ENCODE measurements at regions not wholly inside any gene's neighbourhood (a gene's known extent, or its start where the extent isn't known, plus 50 kb on each side); places are given as distances from the start of the nearest gene placed in this dataset.
"Not testable (repeated sequence)": the region's sequence is repeated elsewhere in the genome, so short reads cannot be mapped to it uniquely, and the experiment has no call there.

DNA sequence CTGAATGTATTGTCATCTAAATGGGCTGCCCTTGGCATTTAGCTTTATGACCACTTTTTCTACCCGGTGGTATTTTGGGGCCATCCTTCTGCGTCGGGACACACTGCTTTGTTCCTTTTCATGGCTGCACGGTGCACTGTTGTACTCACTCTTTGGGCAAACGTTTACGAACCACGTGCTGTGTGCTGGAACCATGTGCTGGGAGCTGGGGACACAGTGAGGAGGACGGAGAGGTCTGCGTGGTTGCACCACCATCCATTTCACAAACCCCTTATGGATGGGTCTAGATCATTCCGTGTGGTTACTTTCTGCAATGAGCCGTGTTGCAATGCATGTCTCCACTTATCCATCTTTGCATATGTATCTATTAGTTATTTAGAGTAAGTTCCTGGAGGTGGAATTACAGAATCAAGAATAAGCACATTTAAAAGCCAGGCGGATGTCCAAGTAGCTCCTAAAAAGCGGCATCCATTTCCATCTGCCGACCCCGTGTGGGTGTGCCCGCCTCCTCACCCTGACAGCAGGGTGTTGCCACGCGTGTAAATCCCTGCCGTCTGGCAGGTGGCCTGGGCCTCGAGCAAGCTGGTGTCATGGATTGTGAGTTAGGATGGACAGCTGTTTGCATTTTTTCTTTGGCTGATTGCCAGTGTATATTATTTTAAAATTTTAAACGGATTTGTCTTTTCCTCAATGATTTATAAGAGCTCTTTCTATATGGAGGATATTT is 183.1 kb downstream of the BANP start:
- TF ChIP-seq, protein P1, sequence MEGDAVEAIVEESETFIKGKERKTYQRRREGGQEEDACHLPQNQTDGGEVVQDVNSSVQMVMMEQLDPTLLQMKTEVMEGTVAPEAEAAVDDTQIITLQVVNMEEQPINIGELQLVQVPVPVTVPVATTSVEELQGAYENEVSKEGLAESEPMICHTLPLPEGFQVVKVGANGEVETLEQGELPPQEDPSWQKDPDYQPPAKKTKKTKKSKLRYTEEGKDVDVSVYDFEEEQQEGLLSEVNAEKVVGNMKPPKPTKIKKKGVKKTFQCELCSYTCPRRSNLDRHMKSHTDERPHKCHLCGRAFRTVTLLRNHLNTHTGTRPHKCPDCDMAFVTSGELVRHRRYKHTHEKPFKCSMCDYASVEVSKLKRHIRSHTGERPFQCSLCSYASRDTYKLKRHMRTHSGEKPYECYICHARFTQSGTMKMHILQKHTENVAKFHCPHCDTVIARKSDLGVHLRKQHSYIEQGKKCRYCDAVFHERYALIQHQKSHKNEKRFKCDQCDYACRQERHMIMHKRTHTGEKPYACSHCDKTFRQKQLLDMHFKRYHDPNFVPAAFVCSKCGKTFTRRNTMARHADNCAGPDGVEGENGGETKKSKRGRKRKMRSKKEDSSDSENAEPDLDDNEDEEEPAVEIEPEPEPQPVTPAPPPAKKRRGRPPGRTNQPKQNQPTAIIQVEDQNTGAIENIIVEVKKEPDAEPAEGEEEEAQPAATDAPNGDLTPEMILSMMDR (IDR thresholded peaks at IDR 0.05): not testable (repeated sequence)
- not testable (repeated sequence) for TF ChIP-seq EZH2phosphoT487 (IDR thresholded peaks at IDR 0.05)
